ENCODE measurements at regions not wholly inside any gene's neighbourhood (a gene's known extent, or its start where the extent isn't known, plus 50 kb on each side); places are given as distances from the start of the nearest gene placed in this dataset.

GRCh38 chr20:4441871-4442270 is 192.8 kb upstream of the ADRA1D start:
- no peak for DNase-seq (ENCODE audit: low read depth in 2 of 2)
- Histone ChIP-seq H4K20me1 (ENCODE audit: control insufficient read depth, extremely low read depth, insufficient read depth, low read length) (no peaks in the 10 kb centered on the region), H3K4me3 (replicated peaks in 1 of 4; ENCODE audit: control extremely low read depth in 1 of 4, insufficient read depth in 1 of 4, low read depth in 3 of 4, low read length in 4 of 4) (no peak overlapping the region), H3K79me2 (ENCODE audit: control insufficient read depth, insufficient read depth, low read length) (no peaks in the 10 kb centered on the region), H2AFZ (ENCODE audit: low read length) (no peak overlapping the region), H3K4me2 (ENCODE audit: extremely low read depth, insufficient read depth, low read length) (no peak overlapping the region), H3K9ac (ENCODE audit: insufficient read depth, low read length) (no peak overlapping the region), H3K9me3 (ENCODE audit: control insufficient read depth, insufficient read depth, low read depth, low read length) (no peaks in the 10 kb centered on the region), H3K4me1 (ENCODE audit: control insufficient read depth, extremely low read depth, insufficient read depth, low read length) (no peaks in the 10 kb centered on the region), H3K36me3 (ENCODE audit: control insufficient read depth, insufficient read depth, low read length) (no peaks in the 10 kb centered on the region), H3K27ac (ENCODE audit: insufficient read depth, low read length) (no peak overlapping the region), H3K27me3 (ENCODE audit: control insufficient read depth, insufficient read depth, low read length) (no peaks in the 10 kb centered on the region)
- TF ChIP-seq EZH2 (IDR thresholded peaks at IDR 0.05; ENCODE audit: low read length, missing control alignments) (no peak), CTCF (conservative IDR thresholded peaks at IDR 0.05 in 1 of 2, IDR thresholded peaks at IDR 0.05 in 1 of 2; ENCODE audit: low read depth in 1 of 2, low read length in 2 of 2) (no peak)

GRCh38 chr20:4441191-4441590 is 192.1 kb upstream of the ADRA1D start:
- no peaks in the 10 kb centered on the region for H4K20me1 ChIP-seq (ENCODE audit: control insufficient read depth, extremely low read depth, insufficient read depth, low read length)
- no peak overlapping the region for H3K27ac ChIP-seq (ENCODE audit: insufficient read depth, low read length)
- TF ChIP-seq CTCF (conservative IDR thresholded peaks at IDR 0.05 in 1 of 2, IDR thresholded peaks at IDR 0.05 in 1 of 2; ENCODE audit: low read depth in 1 of 2, low read length in 2 of 2) = no peak
- TF ChIP-seq EZH2 (IDR thresholded peaks at IDR 0.05; ENCODE audit: low read length, missing control alignments) = no peak
- peak in 1 of 2 donors; percentile 20 for DNase-seq (ENCODE audit: low read depth in 2 of 2)
- H3K4me3 ChIP-seq (replicated peaks in 1 of 4; ENCODE audit: control extremely low read depth in 1 of 4, insufficient read depth in 1 of 4, low read depth in 3 of 4, low read length in 4 of 4) = no peak overlapping the region
- no peaks in the 10 kb centered on the region for H3K9me3 ChIP-seq (ENCODE audit: control insufficient read depth, insufficient read depth, low read depth, low read length)
- no peaks in the 10 kb centered on the region for H3K36me3 ChIP-seq (ENCODE audit: control insufficient read depth, insufficient read depth, low read length)
- no peak overlapping the region for H2AFZ ChIP-seq (ENCODE audit: low read length)
- no peak overlapping the region for H3K4me2 ChIP-seq (ENCODE audit: extremely low read depth, insufficient read depth, low read length)
- H3K9ac ChIP-seq (ENCODE audit: insufficient read depth, low read length) = no peak overlapping the region
- H3K79me2 ChIP-seq (ENCODE audit: control insufficient read depth, insufficient read depth, low read length) = no peaks in the 10 kb centered on the region
- no peaks in the 10 kb centered on the region for H3K4me1 ChIP-seq (ENCODE audit: control insufficient read depth, extremely low read depth, insufficient read depth, low read length)
- no peaks in the 10 kb centered on the region for H3K27me3 ChIP-seq (ENCODE audit: control insufficient read depth, insufficient read depth, low read length)

- TF ChIP-seq EZH2 (IDR thresholded peaks at IDR 0.05; ENCODE audit: low read length, missing control alignments) = no peak
- no peak for TF ChIP-seq CTCF (conservative IDR thresholded peaks at IDR 0.05 in 1 of 2, IDR thresholded peaks at IDR 0.05 in 1 of 2; ENCODE audit: low read depth in 1 of 2, low read length in 2 of 2)
- H3K9me3 ChIP-seq (ENCODE audit: control insufficient read depth, insufficient read depth, low read depth, low read length) = no peaks in the 10 kb centered on the region
- H3K9ac ChIP-seq (ENCODE audit: insufficient read depth, low read length) = no peak overlapping the region
- H3K79me2 ChIP-seq (ENCODE audit: control insufficient read depth, insufficient read depth, low read length) = no peaks in the 10 kb centered on the region
- no peaks in the 10 kb centered on the region for H3K27me3 ChIP-seq (ENCODE audit: control insufficient read depth, insufficient read depth, low read length)
- no peak overlapping the region for H2AFZ ChIP-seq (ENCODE audit: low read length)
- no peaks in the 10 kb centered on the region for H4K20me1 ChIP-seq (ENCODE audit: control insufficient read depth, extremely low read depth, insufficient read depth, low read length)
- H3K36me3 ChIP-seq (ENCODE audit: control insufficient read depth, insufficient read depth, low read length) = no peaks in the 10 kb centered on the region
- no peak overlapping the region for H3K4me2 ChIP-seq (ENCODE audit: extremely low read depth, insufficient read depth, low read length)
- peaks cover 8% of the 10 kb centered on the region for H3K4me1 ChIP-seq (ENCODE audit: control insufficient read depth, extremely low read depth, insufficient read depth, low read length)
- no peak overlapping the region for H3K4me3 ChIP-seq (replicated peaks in 1 of 4; ENCODE audit: control extremely low read depth in 1 of 4, insufficient read depth in 1 of 4, low read depth in 3 of 4, low read length in 4 of 4)
- H3K27ac ChIP-seq (ENCODE audit: insufficient read depth, low read length) = no peak overlapping the region
- DNase-seq (ENCODE audit: low read depth in 2 of 2) = peak in 1 of 2 donors; percentile 23
Observed at GRCh38 chr20:4439461-4439860, 190.4 kb upstream of the ADRA1D start.

All from fibroblast of lung (primary cell).